ENCODE measurements at regions not wholly inside any gene's neighbourhood (a gene's known extent, or its start where the extent isn't known, plus 50 kb on each side); places are given as distances from the start of the nearest gene placed in this dataset.

Small RNA genes lying in the stretch of these regions (small RNA-seq; reads per million reads assigned to genes)
- 0 reads per million in 4 donors for gene RPS27P20

Measured in spleen (tissue), 4 donors.